ENCODE measurements at regions not wholly inside any gene's neighbourhood (a gene's known extent, or its start where the extent isn't known, plus 50 kb on each side); places are given as distances from the start of the nearest gene placed in this dataset.

DNA sequence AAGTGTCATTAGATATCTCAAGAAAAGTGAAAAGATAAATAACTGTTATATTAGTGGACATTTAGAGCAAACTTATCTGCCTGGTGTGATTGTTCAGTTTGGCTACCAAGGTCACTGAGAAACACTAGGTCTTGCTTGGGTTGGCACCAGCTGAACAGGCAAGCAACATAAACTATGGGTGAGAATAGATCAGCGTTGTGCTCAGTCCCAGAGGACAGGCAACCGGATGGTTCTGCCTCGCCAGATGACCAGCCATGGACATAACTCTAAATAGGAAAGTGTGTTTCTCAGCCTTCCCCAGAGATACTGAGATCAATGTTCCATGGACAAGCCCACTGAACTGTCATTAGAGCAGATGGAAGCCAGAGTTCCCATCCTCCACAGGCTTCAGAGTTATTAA, 203.4 kb upstream of the VRK2 start:
- no peak for TF ChIP-seq FOXJ3 (CRISPR knock-in tag; IDR thresholded peaks at IDR 0.05; ENCODE audit: borderline replicate concordance)
- no peak for TF ChIP-seq NFYB (CRISPR knock-in tag; IDR thresholded peaks at IDR 0.05)
- TF ChIP-seq, protein P1, sequence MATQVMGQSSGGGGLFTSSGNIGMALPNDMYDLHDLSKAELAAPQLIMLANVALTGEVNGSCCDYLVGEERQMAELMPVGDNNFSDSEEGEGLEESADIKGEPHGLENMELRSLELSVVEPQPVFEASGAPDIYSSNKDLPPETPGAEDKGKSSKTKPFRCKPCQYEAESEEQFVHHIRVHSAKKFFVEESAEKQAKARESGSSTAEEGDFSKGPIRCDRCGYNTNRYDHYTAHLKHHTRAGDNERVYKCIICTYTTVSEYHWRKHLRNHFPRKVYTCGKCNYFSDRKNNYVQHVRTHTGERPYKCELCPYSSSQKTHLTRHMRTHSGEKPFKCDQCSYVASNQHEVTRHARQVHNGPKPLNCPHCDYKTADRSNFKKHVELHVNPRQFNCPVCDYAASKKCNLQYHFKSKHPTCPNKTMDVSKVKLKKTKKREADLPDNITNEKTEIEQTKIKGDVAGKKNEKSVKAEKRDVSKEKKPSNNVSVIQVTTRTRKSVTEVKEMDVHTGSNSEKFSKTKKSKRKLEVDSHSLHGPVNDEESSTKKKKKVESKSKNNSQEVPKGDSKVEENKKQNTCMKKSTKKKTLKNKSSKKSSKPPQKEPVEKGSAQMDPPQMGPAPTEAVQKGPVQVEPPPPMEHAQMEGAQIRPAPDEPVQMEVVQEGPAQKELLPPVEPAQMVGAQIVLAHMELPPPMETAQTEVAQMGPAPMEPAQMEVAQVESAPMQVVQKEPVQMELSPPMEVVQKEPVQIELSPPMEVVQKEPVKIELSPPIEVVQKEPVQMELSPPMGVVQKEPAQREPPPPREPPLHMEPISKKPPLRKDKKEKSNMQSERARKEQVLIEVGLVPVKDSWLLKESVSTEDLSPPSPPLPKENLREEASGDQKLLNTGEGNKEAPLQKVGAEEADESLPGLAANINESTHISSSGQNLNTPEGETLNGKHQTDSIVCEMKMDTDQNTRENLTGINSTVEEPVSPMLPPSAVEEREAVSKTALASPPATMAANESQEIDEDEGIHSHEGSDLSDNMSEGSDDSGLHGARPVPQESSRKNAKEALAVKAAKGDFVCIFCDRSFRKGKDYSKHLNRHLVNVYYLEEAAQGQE (IDR thresholded peaks at IDR 0.05; ENCODE audit: borderline replicate concordance in 1 of 2, low read depth in 1 of 2, low read length in 2 of 2) = no peak
- TF ChIP-seq YY1 (IDR thresholded peaks at IDR 0.05; ENCODE audit: insufficient read depth, insufficient replicate concordance, low read depth, low read length) = no peak
- no peak for TF ChIP-seq SNRNP70 (IDR thresholded peaks at IDR 0.05; ENCODE audit: low read depth, low read length)
- TF ChIP-seq THYN1 (CRISPR knock-in tag; IDR thresholded peaks at IDR 0.05; ENCODE audit: borderline replicate concordance, low read depth) = no peak
- TF ChIP-seq, protein P2, sequence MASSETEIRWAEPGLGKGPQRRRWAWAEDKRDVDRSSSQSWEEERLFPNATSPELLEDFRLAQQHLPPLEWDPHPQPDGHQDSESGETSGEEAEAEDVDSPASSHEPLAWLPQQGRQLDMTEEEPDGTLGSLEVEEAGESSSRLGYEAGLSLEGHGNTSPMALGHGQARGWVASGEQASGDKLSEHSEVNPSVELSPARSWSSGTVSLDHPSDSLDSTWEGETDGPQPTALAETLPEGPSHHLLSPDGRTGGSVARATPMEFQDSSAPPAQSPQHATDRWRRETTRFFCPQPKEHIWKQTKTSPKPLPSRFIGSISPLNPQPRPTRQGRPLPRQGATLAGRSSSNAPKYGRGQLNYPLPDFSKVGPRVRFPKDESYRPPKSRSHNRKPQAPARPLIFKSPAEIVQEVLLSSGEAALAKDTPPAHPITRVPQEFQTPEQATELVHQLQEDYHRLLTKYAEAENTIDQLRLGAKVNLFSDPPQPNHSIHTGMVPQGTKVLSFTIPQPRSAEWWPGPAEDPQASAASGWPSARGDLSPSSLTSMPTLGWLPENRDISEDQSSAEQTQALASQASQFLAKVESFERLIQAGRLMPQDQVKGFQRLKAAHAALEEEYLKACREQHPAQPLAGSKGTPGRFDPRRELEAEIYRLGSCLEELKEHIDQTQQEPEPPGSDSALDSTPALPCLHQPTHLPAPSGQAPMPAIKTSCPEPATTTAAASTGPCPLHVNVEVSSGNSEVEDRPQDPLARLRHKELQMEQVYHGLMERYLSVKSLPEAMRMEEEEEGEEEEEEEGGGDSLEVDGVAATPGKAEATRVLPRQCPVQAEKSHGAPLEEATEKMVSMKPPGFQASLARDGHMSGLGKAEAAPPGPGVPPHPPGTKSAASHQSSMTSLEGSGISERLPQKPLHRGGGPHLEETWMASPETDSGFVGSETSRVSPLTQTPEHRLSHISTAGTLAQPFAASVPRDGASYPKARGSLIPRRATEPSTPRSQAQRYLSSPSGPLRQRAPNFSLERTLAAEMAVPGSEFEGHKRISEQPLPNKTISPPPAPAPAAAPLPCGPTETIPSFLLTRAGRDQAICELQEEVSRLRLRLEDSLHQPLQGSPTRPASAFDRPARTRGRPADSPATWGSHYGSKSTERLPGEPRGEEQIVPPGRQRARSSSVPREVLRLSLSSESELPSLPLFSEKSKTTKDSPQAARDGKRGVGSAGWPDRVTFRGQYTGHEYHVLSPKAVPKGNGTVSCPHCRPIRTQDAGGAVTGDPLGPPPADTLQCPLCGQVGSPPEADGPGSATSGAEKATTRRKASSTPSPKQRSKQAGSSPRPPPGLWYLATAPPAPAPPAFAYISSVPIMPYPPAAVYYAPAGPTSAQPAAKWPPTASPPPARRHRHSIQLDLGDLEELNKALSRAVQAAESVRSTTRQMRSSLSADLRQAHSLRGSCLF (CRISPR knock-in tag; IDR thresholded peaks at IDR 0.05; ENCODE audit: borderline replicate concordance) = no peak
- no peak for TF ChIP-seq CREBL2 (CRISPR knock-in tag; IDR thresholded peaks at IDR 0.05; ENCODE audit: borderline replicate concordance)
- TF ChIP-seq, protein P3, sequence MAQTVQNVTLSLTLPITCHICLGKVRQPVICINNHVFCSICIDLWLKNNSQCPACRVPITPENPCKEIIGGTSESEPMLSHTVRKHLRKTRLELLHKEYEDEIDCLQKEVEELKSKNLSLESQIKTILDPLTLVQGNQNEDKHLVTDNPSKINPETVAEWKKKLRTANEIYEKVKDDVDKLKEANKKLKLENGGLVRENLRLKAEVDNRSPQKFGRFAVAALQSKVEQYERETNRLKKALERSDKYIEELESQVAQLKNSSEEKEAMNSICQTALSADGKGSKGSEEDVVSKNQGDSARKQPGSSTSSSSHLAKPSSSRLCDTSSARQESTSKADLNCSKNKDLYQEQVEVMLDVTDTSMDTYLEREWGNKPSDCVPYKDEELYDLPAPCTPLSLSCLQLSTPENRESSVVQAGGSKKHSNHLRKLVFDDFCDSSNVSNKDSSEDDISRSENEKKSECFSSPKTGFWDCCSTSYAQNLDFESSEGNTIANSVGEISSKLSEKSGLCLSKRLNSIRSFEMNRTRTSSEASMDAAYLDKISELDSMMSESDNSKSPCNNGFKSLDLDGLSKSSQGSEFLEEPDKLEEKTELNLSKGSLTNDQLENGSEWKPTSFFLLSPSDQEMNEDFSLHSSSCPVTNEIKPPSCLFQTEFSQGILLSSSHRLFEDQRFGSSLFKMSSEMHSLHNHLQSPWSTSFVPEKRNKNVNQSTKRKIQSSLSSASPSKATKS (CRISPR knock-in tag; IDR thresholded peaks at IDR 0.05) = no peak
- TF ChIP-seq, protein P4, sequence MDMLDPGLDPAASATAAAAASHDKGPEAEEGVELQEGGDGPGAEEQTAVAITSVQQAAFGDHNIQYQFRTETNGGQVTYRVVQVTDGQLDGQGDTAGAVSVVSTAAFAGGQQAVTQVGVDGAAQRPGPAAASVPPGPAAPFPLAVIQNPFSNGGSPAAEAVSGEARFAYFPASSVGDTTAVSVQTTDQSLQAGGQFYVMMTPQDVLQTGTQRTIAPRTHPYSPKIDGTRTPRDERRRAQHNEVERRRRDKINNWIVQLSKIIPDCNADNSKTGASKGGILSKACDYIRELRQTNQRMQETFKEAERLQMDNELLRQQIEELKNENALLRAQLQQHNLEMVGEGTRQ (IDR thresholded peaks at IDR 0.05; ENCODE audit: low read depth, low read length) = no peak
- TF ChIP-seq, protein P4 (CRISPR knock-in tag; IDR thresholded peaks at IDR 0.05; ENCODE audit: borderline replicate concordance) = no peak
- TF ChIP-seq NCOA2 (CRISPR knock-in tag; IDR thresholded peaks at IDR 0.05) = no peak
- no peak for TF ChIP-seq POLR2AphosphoS5 (IDR thresholded peaks at IDR 0.05; ENCODE audit: low read depth, low read length)
